ENCODE measurements at regions not wholly inside any gene's neighbourhood (a gene's known extent, or its start where the extent isn't known, plus 50 kb on each side); places are given as distances from the start of the nearest gene placed in this dataset.
A peak's percentile ranks its signal among the peaks of the same experiment; 100 is the strongest.

GRCh38 chr5:73311291-73312110, 137.1 kb downstream of the FOXD1 start:
- DNase-seq (no peak), ATAC-seq (no peak)

DNA sequence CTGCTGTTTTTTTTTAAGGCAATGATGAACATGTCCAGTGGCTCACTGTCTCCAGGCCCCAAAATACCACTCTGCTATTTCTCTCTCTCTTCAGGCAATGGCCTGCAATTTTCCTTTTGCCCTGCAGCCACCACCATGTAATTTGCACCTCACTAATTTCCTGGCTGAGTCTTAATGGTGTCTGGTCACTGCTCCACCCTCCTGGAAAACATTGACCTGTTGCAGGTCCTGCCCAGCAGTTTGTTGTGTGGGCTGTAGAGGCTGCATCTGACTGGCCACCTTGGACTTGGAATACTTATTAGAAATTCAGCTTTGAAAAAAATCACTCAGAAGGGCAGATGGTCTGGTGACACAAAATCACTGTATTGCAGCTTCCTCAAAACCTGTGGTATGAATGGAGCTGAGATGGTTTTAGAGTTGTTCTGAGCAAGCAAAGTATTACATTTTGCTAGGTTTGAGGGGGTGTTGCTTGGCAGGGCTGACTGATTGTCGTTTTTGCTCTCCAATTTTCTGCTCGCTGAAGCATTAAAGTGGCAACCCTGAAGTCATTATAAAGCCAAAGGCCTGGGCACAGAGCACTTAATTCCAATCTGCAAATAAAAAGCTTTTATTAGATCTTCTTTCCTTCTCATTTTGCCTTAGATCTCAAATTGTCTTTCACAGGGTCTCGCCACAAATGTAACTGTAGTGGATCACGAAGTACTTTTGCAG, 134.8 kb downstream of the TMEM174 start:
- ATAC-seq, result no peak
- DNase-seq, result no peak

- ATAC-seq (no peak), DNase-seq (no peak)
Observed at GRCh38 chr5:73306741-73307275, 133.8 kb downstream of the TMEM174 start.

DNA sequence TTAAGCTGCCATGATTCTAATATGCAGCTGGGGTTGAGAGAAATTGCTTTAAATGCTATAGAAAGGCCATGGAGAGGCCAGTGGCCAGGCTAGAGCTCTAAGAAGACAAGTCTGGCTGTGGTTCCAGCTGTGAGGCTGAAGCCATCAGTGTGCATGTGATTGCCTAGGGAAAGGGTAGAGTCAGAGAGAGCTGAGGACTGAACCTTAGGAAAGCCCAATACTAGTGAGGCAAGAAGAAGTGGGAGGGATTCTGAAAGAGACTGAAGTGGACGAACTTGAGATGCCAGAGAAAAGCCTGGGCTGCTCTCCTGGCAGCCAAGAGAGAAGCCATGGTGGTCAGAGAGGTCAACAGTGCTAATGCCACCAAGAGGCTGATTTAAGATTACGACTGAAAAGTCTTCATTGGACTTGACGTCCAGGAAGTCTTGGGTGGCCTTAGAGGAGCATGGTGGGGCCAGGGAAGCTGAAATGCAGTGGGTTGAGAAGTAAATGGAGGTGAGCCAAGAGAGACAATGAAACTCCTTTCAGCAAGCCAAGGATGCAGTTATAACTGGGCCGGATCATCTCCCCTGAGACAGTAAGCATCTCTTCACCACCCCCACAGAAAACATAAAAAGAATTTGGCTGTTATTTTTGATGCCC, 133.2 kb downstream of the TMEM174 start:
- ATAC-seq (no peak), DNase-seq (no peak)

GRCh38 chr5:73305386-73305785, 132.4 kb downstream of the TMEM174 start:
- ATAC-seq, result no peak
- DNase-seq, result no peak

DNA sequence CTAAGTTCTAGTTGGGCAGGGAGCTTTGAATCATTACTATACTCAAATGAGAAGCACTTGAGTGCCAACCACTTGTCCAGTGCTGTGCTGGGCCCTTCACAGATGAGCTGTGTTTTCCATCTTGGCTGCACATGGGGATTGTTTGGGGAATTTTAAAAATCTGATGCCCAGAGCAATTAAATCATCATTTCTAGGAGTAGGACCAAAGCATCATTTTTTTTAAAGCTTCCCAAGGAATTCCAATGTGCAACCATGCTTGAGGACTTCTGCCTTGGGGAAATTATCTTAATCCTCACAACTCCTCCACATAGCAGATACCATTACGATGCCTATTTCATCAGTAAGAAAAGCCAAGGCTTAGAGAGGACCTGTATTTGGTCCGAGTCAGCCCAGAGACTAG, 131.4 kb downstream of the TMEM174 start:
- ATAC-seq, result no peak
- no peak for DNase-seq

DNA sequence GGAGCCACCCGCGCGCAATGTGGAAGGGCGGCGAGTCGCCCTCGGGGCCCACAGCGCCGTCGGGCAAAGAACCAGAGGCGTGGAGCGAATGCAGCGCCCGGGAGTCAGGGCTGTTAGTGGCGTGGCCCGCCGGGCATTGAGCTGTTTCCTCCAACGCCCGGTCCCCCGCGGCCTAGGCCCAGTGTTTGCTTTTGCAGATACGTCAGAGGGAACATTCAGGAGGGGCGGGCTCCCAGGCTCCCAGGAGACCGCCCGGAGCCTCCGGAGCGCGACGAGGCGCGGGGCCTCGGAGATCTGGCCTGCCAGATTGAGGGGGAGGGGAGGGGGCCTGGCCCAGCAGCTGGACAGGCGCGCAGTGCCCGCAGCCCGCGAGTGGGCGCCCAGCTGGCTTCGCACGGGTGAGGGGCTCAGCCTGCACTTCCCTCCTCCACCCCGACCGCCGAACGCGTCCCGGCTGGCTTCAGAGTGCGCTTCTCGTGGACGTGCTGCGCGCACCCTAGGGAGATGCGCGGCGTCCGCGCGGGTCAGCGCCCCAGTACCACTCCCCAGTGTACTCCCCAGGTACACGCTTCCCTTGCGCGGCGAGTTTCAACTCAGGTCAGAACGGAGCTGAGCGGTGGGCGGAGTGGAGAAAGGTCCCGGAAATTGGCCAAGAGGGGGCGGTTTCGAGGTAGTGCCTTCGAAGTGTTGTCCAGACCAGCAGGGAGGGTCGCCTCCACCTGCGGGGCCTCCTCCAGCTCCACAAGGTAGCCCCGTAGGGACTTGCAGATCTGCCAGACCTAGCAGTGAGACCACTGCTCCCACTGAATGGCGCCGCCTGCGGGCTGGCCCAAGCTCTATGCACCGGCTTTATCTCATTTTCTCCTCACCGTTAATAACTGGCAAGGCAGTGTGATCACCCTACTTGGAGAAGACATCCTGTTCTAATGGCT, 130.4 kb downstream of the TMEM174 start:
- no peak for ATAC-seq
- no peak for DNase-seq

DNA sequence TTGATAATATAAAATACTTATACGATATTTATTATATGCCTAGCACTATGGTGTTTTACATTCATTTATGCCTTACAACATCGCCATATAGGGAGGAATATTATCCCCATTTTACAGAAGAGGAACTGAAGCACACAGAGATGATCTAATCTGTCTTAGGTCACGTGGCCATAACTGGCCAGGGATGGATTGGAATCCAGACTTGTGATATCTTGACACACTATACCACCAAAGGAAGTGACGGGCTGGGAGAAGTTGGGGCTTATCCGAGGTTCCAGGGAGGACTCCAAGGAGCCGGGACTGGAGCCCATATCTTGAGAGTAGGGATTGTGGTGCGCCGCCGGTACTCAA, 129.8 kb downstream of the TMEM174 start:
- ATAC-seq (no peak), DNase-seq (no peak)

- no peak for ATAC-seq
Observed at GRCh38 chr5:73301208-73301901, 128.4 kb downstream of the TMEM174 start.

GRCh38 chr5:73300337-73301207, 127.6 kb downstream of the TMEM174 start:
- DNase-seq (no peak), ATAC-seq (no peak)

More at GRCh38 chr5:73301208-73301901, 128.4 kb downstream of the TMEM174 start:
- no peak for DNase-seq

DNA sequence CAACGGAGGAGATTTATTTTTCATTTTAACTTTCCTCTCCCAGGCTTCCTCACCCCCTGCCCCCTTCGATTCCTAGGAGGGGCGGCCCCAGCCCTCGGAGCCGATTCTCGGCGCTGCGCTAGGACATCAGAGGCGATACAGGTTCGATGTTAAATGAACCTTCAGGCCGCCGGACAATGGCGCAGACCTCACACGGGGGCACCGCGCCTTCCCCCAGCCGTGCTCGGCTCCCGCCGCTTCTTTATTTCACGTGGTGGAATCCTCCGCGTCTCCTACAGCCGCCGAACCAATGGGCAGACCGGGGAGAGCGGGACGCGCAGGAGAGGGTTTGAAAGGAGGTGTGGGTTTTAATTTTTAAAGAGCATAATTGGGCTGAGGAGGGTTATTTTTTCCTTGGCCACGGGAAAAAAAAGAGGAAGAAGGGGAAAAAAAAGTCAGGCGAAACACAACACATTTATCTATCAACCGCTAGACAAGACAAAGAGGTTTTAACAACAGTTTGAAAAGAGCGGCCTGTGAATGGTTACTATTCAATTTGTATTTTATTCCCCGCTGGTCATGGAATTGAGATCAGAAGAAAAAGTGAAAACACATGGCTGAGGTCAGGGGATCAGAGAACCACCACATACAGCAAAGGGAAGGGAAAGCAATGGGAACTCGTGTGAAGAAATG, 126.8 kb downstream of the TMEM174 start:
- ATAC-seq (no peak), DNase-seq (peak; percentile 7)

GRCh38 chr5:73298772-73299630, 126.0 kb downstream of the TMEM174 start:
- DNase-seq (peak; percentile 33), ATAC-seq (peak; percentile 40)

- ATAC-seq, result no peak
- no peak for DNase-seq
Observed at GRCh38 chr5:73298251-73298771, 125.3 kb downstream of the TMEM174 start.

GRCh38 chr5:73297430-73297829, 124.4 kb downstream of the TMEM174 start:
- ATAC-seq (no peak), DNase-seq (no peak)

- ATAC-seq (no peak), DNase-seq (no peak)
Observed at GRCh38 chr5:73296772-73297171, 123.8 kb downstream of the TMEM174 start.

DNA sequence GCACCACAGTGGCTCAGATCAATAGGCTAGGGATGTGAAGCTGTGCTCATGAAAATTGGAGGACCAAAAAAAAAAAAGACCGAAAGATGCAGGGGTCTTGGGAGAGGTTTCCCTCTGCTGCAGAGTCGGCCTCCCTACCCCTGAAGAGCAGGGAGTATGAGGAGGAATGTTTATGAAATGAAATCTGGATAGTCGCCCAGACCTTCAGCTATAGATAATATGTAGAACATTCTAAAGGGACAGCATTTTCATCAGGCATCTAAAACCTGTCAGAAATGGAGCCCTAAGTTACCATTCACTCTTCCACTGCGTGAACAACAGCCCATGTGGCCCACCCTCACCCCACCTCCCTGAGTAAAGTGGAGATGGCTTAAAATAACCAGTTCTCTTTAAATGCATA, 122.9 kb downstream of the TMEM174 start:
- ATAC-seq (no peak), DNase-seq (no peak)

DNA sequence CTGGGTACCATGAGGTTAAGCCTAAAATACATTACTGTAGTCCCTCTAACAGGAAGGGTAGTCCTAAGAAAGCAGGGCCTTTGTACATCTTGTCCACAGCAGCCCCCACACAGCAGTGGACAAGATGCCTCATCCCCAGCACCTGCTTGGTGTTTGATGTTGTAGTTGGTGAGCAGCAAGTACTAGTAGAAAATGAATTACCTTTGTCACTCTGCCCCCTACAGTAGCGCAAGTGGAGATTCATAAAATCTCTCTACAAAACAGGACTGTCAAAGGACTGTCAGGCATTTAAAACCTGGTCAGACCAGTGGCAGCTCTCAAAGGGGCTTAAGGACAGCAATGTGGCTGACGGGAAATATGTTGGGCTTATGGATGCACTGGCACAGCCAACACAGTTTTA, 122.5 kb downstream of the TMEM174 start:
- DNase-seq (no peak), ATAC-seq (no peak)

- DNase-seq, result no peak
- ATAC-seq, result no peak
Observed at GRCh38 chr5:73292816-73293459, 119.9 kb downstream of the TMEM174 start.
